GM21447 (cell line): ENCODE measurements at regions not wholly inside any gene's neighbourhood (a gene's known extent, or its start where the extent isn't known, plus 50 kb on each side); places are given as distances from the start of the nearest gene placed in this dataset.
"Not testable (repeated sequence)": the region's sequence is repeated elsewhere in the genome, so short reads cannot be mapped to it uniquely, and the experiment has no call there.

Experiments
- ATAC-seq: cut with Tn5 transposase; IDR thresholded peaks from one replicate; pipeline ENCODE4 v1.9.1; 2021; ENCODE audit not compliant: unreplicated experiment

DNA sequence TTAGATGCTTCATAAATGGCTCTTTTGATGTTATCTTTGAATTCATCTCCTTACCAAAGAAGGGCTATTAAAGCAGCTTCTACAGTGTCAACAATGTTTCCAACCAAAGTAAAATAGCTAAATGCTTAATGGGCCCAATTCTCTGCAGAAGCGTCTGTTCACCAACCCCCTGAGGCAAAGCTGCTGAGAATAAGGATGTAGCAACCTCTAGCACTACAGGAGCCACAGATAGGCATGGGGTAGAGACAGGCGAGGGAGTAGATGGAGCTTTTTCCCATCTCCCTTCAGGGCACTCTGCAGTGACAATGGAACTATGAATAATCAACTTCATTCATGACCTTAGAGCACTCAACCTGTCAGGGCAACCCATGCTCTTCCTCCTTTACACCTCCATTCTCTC is 134.1 kb downstream of the FZD1 start:
- ATAC-seq, result no peak

DNA sequence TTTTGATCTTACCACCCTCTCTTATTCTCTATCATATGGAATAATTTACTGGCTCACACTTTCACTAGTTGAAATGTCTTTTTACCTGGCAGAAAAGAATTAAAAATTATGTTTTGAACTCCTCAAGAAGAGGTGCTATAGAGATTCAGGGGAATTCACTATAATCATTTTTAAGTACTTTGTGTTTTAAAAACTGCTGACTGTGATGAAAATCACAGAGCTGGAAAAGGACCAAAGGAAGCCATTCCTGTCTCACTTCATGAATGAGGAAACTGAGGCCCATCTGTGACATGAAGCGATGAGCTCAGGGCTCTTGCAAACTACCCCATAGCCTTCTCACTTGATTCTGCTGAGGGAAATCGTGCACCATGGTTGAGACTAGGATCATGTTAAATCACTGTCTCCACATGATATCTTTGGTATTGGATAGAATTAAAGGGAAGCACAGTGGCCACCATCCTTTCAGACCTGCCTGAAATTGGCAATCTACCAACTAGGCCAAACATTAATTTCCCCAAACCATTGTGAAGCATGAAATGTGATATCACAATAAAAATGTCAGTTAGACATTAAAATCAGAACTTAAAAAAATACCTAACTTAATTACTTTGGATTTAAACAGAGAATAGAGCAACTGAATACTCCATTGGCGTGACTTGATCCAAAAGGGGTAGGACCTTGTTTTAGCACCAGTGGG is 141.0 kb downstream of the FZD1 start:
- ATAC-seq, result no peak

DNA sequence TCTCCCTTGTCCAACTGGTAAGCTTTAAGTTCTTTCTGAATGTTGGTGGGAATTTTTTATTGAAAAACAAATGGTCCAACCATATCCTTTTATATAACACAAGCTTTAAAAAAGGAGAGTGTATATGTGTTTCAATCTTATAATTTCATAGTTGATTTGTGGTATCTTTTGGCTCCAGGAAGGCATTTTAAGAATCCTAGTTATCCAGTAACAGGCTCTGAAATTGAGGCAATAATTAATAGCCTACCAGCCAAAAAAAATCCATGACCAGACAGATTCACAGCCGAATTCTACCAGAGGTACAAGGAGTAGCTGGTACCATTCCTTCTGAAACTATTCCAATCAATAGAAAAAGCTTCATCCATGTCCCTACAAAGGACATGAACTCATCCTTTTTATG is 141.6 kb downstream of the FZD1 start:
- not testable (repeated sequence) for ATAC-seq

DNA sequence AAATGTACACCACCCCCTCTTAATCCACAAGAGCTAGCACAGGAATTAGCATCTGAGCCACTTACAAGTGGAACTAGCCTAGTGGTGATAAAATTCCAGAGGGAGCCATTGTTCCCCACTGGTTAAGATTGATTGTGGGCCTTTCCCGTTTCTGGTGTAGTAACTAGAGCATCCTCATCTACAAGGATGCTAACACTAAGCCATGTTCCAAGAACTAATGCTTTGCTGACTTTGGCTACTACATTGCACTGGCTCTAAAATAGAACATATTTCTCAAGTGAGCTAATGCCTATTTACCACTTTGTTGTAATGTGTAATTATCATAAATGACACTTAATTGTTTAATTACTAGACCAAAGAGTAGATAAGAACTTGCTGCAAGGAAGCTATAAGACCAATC is 143.7 kb downstream of the FZD1 start:
- no peak for ATAC-seq

DNA sequence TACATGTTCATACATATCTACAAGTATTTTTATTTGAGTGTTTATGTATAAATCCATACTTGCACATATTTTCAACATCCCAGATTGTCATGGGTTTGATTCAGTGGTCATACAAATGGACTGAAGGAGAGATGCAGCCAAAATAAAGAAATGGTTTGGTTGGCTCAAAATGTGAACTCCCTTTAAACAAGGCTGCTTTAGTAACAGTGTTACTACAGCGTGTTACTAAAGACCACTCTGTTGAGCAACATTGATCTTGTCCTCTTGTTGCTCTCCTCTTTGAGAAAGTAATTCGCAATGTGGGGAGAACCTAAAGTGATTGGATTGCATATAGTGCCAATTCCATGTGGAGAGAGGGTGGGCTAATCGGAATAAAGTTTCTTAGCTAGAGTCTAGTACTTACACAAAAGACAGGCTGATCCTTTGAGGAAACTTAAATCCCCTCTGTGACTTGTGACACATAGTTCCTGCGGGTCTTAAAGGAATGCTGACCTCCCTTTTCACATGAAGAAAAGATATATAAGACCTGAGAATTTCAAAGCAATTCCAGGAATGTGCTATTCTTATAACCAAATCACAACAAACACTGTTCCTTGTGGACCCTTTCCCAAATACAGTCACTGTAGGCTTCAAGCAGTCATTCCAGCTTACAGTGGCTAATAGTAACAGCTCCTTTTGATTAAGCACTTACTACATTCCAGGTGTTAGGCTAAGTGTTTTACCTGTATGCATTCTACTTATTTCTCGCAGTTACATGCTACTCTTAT is 144.3 kb downstream of the FZD1 start:
- ATAC-seq, result no peak

DNA sequence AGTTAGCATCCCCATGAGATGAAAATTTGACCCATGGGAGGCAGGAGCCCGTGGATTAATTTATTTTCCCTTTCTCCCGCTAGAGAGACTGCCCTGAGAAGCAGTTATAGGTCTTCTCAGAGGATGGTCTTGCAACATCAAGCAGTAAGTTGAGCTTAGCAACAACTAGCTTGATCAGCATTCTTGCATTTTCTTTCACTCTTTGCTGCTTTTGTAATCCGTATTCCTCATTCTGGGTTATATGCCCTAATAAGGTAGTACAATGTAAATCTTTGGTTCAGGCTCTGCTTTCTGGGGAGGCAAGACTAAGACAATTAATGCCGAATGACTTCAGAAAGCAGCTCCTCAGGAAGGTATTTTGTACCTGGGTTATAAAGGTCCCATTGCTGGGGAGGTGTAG is 146.8 kb downstream of the FZD1 start:
- no peak for ATAC-seq

DNA sequence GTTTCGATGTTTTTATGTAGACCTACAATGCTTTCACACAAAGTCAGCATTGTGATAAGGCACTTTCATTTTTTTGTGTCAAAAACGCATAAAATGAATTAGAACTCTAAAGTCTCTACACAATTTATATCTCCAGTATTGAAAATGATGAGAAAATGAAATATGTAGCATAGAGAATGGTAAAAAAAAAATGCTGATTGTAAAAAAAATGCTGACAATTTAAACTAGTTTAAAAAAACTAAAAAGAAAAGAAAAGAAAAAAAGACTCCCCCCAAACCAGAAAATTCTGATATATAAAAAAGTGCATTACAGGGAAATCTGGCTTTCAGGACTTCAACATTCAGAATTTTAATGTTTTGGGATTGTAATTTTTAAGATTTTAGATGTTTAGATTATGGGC is 148.1 kb downstream of the FZD1 start:
- ATAC-seq, result no peak

DNA sequence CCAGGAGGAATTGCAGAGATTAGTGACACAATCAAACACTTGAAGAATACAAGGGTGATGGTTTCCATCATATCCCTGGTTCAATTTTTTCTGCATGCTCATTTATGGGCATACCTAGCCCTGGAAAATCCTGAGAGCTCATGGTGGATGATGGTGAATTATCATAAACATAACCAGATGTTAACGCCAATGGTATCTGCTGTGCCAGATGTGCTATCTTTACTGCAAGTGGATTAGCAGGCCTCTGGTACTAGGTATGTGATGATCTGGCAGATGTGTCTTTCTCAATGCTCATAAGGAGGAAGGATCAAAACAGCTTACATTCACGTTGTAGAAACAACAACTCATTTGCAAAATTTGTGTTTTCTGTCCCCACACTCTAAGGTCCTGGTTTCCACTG is 150.5 kb downstream of the FZD1 start:
- ATAC-seq, result no peak

DNA sequence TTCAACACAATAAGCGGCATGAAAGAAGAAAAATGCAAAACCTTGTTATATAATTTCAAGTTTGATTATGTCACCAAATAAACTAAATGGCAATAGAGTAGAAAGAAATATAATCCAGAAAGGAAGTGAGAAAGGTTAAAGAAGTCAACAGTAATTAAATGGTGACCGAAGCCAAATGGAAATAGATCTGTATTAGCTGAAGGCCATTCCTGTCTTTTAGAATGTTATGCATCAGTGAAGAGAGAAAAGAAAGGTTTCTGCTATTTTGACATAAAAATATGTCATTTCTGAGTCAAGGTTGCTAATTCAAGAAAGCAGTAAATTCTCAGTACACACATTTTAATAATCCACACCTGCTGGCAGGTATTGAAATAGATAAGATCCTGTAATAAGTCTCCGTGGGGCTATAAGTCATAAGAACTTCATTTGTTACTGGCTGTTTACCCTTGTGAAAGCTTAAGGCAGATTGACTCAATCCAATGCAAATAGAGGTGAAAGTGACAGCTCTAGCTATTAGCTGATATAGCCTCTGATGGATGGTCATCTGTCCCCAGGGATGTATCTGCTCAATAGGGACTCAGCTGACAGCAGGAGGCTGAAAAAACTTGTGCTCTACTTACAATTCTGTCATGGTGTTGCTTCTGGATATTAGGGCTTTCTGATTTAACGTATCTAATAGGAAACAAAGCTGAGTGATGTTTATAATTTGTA is 152.1 kb downstream of the FZD1 start:
- no peak for ATAC-seq

DNA sequence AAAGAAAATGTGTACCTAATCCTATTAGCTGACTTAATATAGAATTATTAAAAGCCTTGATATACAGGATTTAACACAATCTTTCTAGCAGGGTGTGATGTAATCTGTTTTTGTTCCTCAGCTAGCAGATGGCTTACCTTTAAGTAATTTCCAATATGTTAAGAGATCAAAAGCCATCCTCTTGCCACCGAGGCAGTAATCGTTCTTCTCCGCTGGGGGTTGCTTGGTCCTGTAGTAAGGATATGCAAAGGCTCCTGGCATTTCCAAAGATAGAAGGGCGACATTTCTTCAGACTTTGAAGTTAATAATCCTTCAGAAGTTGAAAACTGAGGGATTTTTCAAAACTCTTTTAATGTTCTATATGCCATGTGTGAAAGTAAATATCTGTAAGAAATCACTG is 156.4 kb downstream of the FZD1 start:
- no peak for ATAC-seq

DNA sequence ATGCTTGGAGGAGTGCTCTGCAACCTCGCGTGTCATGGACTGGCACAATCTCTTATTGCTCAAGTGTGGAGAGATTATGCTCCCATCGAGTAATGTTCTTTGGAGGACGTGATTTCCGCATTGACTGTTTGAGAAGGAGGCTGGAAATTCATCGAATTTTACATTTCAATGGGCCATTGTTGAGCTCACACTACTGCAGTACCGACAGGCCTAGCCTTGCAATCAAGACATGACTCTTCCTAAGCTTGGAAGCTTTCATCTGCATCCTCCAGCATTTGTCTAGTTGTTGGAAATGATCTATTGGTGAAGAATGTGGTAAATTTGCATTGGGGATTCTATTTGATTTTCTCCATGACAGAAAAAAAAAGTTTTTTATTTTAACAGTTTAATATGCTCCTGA is 156.8 kb downstream of the FZD1 start:
- ATAC-seq, result no peak

DNA sequence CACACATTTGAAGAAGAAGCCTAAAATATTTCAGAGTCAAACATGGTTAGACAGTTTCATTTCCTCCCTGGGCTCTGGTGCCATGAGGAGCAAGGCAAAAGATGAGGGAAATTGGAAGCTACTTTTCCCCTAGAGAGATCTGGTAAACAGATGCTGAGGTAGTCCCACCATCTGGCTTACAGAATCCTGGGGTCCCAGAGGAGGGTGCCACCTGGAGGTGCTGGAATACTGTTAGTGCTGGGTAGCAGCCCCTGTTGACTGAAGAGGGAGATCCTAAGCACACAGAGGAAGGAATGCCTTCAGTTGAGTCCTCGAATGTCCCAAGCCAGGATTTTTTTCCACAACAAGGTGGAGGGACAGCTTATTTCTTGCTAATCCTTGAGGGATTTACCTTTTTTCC is 160.1 kb downstream of the FZD1 start:
- no peak for ATAC-seq

DNA sequence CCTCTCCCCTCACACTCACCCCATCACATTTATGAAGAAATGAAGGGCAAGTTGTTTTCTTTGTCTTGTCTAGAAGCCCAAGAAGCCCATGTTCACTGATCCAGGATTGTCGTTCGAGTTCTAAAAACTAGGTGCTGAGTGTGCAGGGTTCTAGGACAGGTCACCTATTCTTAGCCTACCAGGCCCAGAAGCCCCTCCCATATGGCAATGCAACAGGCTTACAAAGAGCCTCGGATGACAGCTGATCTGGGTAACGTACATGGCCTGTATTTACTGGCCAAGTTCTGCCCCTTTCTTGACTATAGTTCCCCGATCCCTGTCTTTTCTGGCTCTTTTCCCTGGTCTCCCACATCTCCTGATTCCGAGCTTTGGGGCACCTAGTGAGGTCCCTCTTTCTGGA is 160.9 kb downstream of the FZD1 start:
- no peak for ATAC-seq

DNA sequence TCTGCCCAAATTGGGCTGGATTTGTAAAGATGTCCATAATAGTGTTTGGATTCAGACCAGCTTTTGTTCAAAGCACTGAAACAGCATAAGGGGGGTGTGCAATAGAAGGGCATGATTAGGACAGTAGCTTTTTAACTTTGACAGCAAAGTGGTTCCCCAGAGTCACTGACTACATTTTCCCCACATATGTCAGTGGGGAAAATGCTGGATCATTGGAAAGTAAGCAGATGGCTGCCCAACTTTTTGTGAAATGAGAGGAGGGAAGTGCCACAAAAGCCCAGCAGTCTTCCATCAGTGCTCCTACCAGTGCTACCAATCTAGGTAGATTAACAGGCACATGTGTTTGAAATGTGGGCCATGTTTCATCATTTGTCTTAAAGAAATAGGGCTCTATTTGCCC is 162.8 kb downstream of the FZD1 start:
- no peak for ATAC-seq

DNA sequence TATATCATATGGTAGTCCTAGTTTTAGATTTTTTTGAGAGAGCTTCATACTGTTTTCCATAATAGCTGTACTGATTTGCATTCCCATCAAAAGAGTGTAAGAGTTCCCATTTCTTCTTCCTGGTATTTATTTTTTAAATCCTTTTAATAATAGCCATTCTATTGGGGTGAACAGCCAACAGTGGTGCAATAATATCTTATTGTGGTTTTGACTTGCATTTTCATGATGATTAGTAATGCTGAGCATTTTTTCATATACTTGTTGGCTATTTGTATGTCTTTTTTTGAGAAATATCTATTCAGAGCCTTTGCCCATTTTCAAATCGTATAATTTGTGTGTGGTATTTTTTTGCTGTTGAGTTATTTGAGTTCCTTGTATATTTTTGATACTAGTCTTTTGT is 167.4 kb downstream of the FZD1 start:
- no peak for ATAC-seq

DNA sequence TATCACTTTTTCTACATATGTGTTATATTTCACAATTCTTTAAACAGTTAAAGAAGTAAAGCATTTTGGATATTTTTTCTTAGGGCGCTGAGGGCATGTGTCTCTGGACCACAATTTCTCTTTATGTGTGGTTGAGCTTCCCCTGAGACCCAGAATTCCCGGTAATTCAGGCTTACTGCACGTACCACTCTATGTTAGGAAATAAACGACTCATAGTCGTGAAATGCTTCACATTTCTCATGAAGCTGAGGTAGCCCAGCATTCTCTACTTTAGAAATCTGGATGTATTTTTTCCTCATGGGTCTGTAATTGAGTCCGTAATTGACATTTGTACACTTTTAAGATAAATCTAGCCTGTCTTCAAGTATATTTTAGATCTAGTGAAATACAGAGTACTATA is 170.6 kb downstream of the FZD1 start:
- no peak for ATAC-seq

DNA sequence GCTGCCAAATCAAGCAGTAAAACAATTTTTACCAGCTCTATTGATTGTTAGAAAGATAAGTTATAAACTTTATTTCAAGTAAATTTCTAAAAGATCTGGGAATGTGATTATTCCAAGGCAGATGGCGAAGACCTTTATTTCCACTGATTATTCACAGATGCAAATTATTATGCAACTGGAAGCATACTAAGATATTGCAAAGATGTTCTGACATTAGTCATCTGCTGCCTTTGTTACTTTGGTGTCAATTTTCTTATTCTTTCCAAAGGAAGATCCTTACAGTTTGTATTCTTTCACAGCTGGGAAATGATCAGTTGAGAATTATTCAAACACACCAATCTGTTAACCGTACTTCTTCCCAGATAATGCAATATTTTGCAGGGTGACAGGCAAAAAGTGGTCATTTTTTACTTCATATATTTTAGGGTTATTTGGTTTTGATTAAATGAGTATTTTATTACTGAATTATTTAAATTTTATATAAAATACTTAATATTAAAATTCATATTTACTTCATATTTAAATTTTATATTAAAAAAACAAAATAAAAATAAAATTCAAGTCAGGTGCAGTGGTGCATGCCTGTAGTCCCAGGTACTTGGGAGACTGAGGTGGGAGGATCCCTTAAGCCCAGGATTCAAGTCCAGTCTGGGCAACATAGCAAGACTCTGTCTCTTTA is 171.3 kb downstream of the FZD1 start:
- ATAC-seq, result no peak

DNA sequence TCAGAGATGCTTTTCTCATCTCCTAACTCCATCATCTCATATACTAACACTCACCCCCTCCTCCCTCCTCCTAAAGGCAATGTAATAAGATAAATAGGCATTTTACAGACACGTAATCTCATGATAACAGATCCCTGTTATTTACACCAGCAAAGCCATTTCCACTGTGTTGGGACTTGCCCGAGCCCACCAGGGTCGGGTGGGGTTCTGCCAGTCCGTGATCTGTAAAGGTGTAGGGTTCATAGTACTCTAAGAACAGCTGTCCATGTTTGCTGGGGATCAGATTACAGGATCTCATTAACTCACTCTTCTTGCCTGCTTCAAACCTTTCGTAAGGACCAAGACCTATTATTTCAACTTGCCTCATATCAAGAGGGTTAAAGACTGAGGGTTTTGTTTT is 172.4 kb downstream of the FZD1 start:
- no peak for ATAC-seq

DNA sequence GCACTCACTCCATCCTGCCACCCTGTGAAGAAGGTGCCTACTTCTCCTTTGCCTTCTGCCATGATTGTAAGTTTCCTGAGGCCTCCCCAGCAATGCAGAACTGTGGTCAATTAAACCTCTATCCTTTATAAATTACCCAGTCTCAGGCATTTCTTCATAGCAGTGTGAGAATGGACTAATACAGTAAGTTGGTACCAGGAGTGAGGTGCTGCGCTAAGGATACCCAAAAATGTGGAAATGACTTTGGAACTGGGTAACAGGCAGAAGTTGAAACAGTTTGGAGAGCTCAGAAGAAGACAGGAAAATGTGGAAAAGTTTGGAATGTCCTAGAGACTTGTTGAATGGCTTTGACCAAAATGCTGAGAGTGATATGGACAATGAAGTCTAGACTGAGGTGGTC is 176.0 kb downstream of the FZD1 start:
- ATAC-seq, result not testable (repeated sequence)

DNA sequence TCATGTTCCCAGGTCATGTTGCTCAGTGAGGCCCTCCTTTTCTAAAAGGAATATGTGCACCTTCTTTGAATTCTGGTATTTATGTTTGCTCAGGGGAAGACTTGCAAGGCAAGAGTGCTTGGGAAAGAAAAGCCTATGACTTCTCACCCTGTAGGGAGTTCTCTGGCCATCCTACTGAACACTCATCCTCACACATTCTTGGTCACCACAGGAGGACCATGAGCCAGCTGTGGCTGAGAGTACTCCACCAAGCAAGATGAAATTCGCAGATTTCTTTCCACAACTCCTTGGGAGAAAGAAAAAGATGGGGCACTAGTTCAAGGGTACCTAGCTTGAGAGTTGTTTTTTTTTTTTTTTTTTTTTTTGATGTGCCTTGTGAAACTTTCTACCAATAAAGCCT is 179.6 kb downstream of the FZD1 start:
- no peak for ATAC-seq

DNA sequence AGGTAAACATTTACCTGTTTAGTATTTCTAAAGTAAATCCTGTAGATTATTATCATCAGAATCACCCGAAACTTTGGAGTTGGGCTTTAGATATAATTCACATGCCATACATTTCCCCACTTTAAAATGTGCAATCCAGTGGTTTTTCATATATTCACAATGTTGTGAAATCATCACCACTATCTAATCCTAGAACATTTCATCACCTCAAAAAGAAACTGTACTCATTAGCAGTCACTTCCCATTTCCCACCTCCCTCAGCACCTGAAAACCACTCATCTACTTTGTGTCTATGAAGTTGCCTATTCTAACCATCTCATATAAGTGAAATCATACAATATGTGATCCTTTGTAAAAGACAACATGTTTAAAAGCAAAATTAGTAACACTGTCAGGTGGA is 182.6 kb downstream of the FZD1 start:
- no peak for ATAC-seq

DNA sequence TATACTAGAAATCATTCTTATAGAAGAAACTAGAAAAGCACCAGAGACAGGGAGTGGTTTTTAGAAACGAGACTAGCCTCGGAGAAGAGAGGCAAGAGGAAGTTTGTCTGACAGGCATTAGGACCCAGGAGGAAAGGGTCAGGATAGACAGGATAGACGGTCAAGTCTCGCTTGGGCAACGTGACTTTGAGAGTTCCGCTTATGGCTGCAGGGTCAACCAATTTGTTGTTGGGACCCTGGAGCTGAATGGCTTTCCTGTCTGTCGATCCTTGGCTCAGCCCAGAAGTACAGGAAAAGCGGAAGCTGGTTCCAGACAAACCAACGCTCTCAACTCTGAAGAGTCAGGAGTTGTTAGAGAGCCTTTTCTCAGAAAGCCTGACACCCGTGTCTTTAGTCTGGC is 191.2 kb downstream of the FZD1 start:
- no peak for ATAC-seq
